Epithelial cell of proximal tubule (primary cell): ENCODE measurements at regions not wholly inside any gene's neighbourhood (a gene's known extent, or its start where the extent isn't known, plus 50 kb on each side); places are given as distances from the start of the nearest gene placed in this dataset.

ENCODE experiments used
- DNase-seq: peaks from one replicate; pipeline ENCODE4 v3.0.0-alpha.2; 2011; ENCODE audit warnings: low read depth
- H3K4me3 ChIP-seq: 2 replicates; pipeline ENCODE4 v1.5.1; 2011; ENCODE audit warnings: low read depth, mild to moderate bottlenecking, low read length
- TF ChIP-seq, protein P1 (sequence below): conservative IDR thresholded peaks from 2 replicates; pipeline ENCODE4 v1.5.1; 2012; ENCODE audit warnings: low read depth, mild to moderate bottlenecking, low read length

DNA sequence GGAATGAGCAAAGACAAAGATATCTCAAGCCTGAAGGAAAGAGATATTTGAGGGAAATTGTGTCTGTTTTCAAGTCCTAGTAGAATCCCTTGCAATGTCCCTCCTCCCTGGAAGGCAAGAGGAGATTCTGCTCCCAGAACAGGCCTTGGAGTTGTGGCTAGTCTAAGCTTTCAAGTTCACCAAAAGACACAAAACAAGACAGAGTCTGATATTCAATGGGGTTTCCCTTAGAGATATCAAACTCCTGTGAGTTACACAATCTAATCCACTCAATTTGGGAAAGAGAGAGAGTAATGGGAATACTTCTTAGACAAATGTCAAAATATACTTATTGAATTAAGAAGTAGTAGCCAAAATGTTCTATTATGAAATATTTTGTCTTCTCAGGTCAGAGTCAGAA lies 162.8 kb upstream of the ADAMTS5 start:
- TF ChIP-seq, protein P1, sequence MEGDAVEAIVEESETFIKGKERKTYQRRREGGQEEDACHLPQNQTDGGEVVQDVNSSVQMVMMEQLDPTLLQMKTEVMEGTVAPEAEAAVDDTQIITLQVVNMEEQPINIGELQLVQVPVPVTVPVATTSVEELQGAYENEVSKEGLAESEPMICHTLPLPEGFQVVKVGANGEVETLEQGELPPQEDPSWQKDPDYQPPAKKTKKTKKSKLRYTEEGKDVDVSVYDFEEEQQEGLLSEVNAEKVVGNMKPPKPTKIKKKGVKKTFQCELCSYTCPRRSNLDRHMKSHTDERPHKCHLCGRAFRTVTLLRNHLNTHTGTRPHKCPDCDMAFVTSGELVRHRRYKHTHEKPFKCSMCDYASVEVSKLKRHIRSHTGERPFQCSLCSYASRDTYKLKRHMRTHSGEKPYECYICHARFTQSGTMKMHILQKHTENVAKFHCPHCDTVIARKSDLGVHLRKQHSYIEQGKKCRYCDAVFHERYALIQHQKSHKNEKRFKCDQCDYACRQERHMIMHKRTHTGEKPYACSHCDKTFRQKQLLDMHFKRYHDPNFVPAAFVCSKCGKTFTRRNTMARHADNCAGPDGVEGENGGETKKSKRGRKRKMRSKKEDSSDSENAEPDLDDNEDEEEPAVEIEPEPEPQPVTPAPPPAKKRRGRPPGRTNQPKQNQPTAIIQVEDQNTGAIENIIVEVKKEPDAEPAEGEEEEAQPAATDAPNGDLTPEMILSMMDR, result no peak
- DNase-seq, result no peak
- no peak overlapping the region for H3K4me3 ChIP-seq

DNA sequence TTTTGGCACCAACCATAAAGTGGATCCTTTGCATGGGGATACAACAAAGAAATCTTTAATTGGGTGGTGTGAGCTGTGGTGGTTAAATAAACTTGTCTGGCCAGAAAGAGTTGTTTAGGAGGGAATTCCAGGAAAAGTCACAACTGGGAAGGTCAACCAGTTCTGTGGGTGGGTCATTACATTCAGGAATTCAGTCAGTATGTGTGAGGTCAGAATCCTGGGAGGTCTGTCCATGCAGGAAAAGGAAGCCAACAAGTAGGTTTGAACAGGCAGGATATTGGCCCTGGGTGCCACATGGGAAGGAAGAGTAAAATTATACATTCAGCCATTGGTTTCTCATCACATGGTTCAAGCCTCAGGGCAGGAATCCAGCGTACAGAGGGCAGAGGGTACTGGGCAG lies 162.3 kb upstream of the ADAMTS5 start:
- DNase-seq, result no peak
- TF ChIP-seq, protein P1, result no peak
- no peak overlapping the region for H3K4me3 ChIP-seq

DNA sequence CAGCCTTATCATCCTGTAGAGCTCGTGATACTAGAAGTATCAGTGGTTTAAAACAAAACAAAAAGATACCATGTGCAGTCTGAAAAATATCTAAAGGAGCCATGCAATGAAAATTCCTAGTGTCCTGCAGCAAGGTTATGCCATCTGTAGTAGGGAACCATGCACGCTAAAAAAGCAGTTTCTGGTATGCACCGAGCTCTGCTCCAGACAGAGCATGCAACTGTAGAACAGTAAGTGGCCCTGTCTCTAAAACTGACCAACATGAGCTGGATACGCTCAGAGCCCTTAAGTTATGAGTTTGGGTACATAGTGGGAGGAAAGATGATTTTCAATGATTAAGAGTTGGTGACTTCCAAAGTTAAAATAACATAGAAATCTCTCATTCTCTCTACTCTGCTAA lies 159.3 kb upstream of the ADAMTS5 start:
- TF ChIP-seq, protein P1, result no peak
- no peak for DNase-seq
- H3K4me3 ChIP-seq, result no peak overlapping the region

DNA sequence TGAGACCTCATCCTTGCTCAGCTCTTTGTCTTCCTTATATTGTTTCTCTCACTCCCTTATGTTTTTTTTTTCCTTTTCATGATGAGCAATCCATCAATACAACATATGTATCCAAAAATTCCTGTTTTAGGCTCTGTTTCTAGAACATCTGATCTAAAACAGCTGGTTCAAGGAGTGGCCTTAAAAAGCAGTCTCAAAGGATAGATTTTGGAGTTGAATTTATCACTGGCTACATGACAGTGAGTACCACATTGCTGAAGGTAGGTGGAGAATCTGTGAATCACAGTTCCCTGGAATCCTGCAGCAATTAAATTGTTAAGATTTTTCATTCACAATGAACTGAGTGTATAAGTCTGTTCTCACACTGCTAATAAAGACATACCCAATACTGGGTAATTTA lies 155.8 kb upstream of the ADAMTS5 start:
- TF ChIP-seq, protein P1, result no peak
- no peak for DNase-seq

DNA sequence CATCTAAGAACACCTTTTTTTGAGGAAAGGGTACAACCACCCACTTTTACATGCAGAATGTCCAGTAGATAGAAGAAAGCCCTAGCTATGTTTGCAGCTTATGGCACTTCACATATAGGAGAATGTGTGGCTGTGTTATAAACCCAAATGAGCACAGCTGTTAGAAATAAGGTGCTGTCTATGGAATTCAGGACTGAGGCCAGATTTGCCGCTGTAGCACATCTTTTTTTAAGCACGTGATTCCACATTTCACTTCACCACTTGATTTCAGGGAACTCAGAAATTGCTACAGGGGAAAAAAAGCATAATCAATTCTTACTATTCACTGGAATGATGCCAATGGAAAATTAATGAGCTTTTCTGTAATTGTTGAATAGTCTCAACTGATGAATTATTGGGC lies 147.2 kb upstream of the ADAMTS5 start:
- TF ChIP-seq, protein P1, result no peak
- DNase-seq, result no peak
- no peak overlapping the region for H3K4me3 ChIP-seq

More for the DNA sequence above, 155.8 kb upstream of the ADAMTS5 start:
- no peak overlapping the region for H3K4me3 ChIP-seq

DNA sequence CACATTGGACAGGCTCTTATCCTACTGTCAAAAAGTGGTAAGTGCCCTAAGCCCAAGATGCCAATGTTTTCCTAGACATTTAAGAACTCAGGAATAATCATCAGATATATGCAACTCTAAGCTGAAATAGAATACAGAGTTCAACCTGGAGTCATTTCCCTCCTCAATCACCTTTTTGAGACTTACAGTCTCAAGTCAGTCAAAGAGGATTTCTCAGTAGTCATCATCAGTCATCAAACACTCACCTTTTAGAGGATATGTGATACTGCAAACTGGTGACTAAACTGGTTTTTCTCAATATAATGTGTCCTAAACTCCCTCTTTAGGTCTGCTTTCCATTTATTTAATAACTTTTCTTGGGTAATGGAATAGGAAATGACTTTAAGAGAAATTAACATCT lies 145.3 kb upstream of the ADAMTS5 start:
- DNase-seq, result no peak
- TF ChIP-seq, protein P1, result no peak
- no peak overlapping the region for H3K4me3 ChIP-seq

DNA sequence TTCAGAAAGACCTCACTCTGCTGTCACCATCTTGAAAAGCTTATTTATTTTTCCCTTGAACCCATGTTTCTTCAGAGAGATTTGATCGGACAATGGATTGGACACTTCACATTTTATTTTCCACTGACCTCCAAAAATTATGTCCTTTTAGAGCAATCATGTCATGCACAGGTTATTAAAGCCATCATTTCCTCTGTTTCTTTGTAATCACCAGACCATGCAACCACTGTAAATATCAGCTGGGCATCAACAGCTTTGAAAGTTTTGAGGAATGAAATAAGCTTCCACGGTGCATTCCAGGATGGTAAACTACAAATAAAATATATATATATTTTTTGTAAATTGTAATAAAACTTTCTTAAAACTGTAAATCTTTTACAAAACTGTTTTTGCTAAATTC lies 144.1 kb upstream of the ADAMTS5 start:
- no peak overlapping the region for H3K4me3 ChIP-seq
- TF ChIP-seq, protein P1, result no peak
- no peak for DNase-seq
